Liver (tissue), 8 donors: ENCODE measurements at regions not wholly inside any gene's neighbourhood (a gene's known extent, or its start where the extent isn't known, plus 50 kb on each side); places are given as distances from the start of the nearest gene placed in this dataset.

Experiments used
- DNase-seq: peaks from one replicate; pipeline ENCODE4 v3.0.0-alpha.2; 2017; ENCODE audit warnings: low spot score
- H3K27ac ChIP-seq, 2 donors: one replicate each; pipeline ENCODE4 v1.7.0; 2013; ENCODE audit warnings: inconsistent platforms in 2 of 2, low read length in 2 of 2, control low read depth in 1 of 2, low read depth in 1 of 2, mild to moderate bottlenecking in 1 of 2
- H3K27me3 ChIP-seq, 4 donors: one replicate each; pipeline versions ENCODE4 v1.6.1 to v1.7.0; 2013; ENCODE audit warnings: low read length in 3 of 4, inconsistent platforms in 1 of 4, mild to moderate bottlenecking in 1 of 4, moderate library complexity in 1 of 4; ENCODE audit not compliant: control insufficient read depth in 4 of 4, insufficient read depth in 4 of 4
- H3K36me3 ChIP-seq, 4 donors: one replicate each; pipeline versions ENCODE4 v1.6.1 to v1.7.0; 2013; ENCODE audit warnings: low read length in 3 of 4, mild to moderate bottlenecking in 3 of 4, low read depth in 1 of 4, moderate library complexity in 1 of 4; ENCODE audit not compliant: control insufficient read depth in 4 of 4, insufficient read depth in 3 of 4
- H3K4me1 ChIP-seq, 4 donors: one replicate each; pipeline versions ENCODE4 v1.6.1 to v1.7.0; 2013; ENCODE audit warnings: low read length in 3 of 4, mild to moderate bottlenecking in 3 of 4, moderate library complexity in 1 of 4; ENCODE audit not compliant: control insufficient read depth in 4 of 4, insufficient read depth in 4 of 4
- H3K4me3 ChIP-seq, 3 donors: one replicate each; pipeline versions ENCODE4 v1.6.1 to v1.7.0; 2013; ENCODE audit warnings: low read length in 3 of 3, control low read depth in 1 of 3, low read depth in 1 of 3, mild to moderate bottlenecking in 1 of 3
- H3K9ac ChIP-seq, 2 donors: one replicate each; pipeline ENCODE4 v1.7.0; 2013; ENCODE audit warnings: low read length in 2 of 2, mild to moderate bottlenecking in 2 of 2, moderate library complexity in 2 of 2, control low read depth in 1 of 2, low read depth in 1 of 2
- H3K9me3 ChIP-seq, 4 donors: one replicate each; pipeline versions ENCODE4 v1.6.1 to v1.7.0; 2013; ENCODE audit warnings: low read length in 3 of 4; ENCODE audit not compliant: control insufficient read depth in 4 of 4
- EGR1 ChIP-seq, 2 donors: IDR thresholded peaks; 2 replicates each; pipeline ENCODE4 v1.6.1; 2016 to 2018; ENCODE audit warnings: antibody characterized with exemption in 2 of 2, low read depth in 2 of 2
- FOXA1 ChIP-seq: IDR thresholded peaks from 2 replicates; pipeline ENCODE4 v1.6.1; 2016; ENCODE audit warnings: antibody characterized with exemption
- FOXA2 ChIP-seq: IDR thresholded peaks from 2 replicates; pipeline ENCODE4 v1.6.1; 2016; ENCODE audit warnings: antibody characterized with exemption
- GABPA ChIP-seq, 2 donors: IDR thresholded peaks in 1 of 2; conservative IDR thresholded peaks in 1 of 2; 2 replicates each; pipeline ENCODE4 v1.6.1; 2016; ENCODE audit warnings: antibody characterized with exemption in 2 of 2, mild to moderate bottlenecking in 1 of 2, moderate library complexity in 1 of 2
- HNF4G ChIP-seq: IDR thresholded peaks from 2 replicates; pipeline ENCODE4 v1.6.1; 2016; ENCODE audit warnings: antibody characterized with exemption
- JUND ChIP-seq, 2 donors: IDR thresholded peaks; 2 replicates each; pipeline ENCODE4 v1.6.1; 2016; ENCODE audit warnings: antibody characterized with exemption in 2 of 2
- NR2F2 ChIP-seq: IDR thresholded peaks from 2 replicates; pipeline ENCODE4 v1.6.1; 2016; ENCODE audit warnings: antibody characterized with exemption
- RAD21 ChIP-seq, 2 donors: IDR thresholded peaks; 2 replicates each; pipeline ENCODE4 v1.6.1; 2016; ENCODE audit warnings: antibody characterized with exemption in 2 of 2, mild to moderate bottlenecking in 2 of 2
- RXRA ChIP-seq, 2 donors: IDR thresholded peaks; 2 replicates each; pipeline ENCODE4 v1.6.1; 2017 to 2018; ENCODE audit warnings: antibody characterized with exemption in 2 of 2, mild to moderate bottlenecking in 1 of 2
- SP1 ChIP-seq: IDR thresholded peaks from 2 replicates; pipeline ENCODE4 v1.6.1; 2018; ENCODE audit warnings: antibody characterized with exemption, mild to moderate bottlenecking
- YY1 ChIP-seq: IDR thresholded peaks from 2 replicates; pipeline ENCODE4 v1.6.1; 2016; ENCODE audit warnings: antibody characterized with exemption, mild to moderate bottlenecking
- WGBS: extraction: QIAGEN DNeasy Blood & Tissue Kit; methylation state at CpG from one replicate; pipeline ENCODE4 v1.1.7; 2013; 5-methylcytosine and 5-hydroxymethylcytosine counted together
- TF ChIP-seq, protein P1 (sequence below): IDR thresholded peaks from 2 replicates; pipeline ENCODE4 v1.6.1; 2016; ENCODE audit warnings: antibody characterized with exemption
- TF ChIP-seq, protein P2 (sequence below): IDR thresholded peaks from 2 replicates; pipeline ENCODE4 v1.6.1; 2016; ENCODE audit warnings: antibody characterized with exemption
- TF ChIP-seq, protein P3 (sequence below): IDR thresholded peaks from 2 replicates; pipeline ENCODE4 v1.6.1; 2016; ENCODE audit warnings: antibody characterized with exemption, mild to moderate bottlenecking
- TF ChIP-seq, protein P4 (sequence below): fragments of 150-350 bp; IDR thresholded peaks from 2 replicates; pipeline ENCODE4 v1.5.1; 2017; ENCODE audit warnings: improper control_type of control experiment, low read depth, low read length; ENCODE audit not compliant: missing input control
- TF ChIP-seq, protein P5 (sequence below): IDR thresholded peaks from 2 replicates; pipeline ENCODE4 v1.6.1; 2016; ENCODE audit warnings: antibody characterized with exemption
- donor health status: healthy.
- donor health status: healthy.
- donor health status: healthy.
- donor health status: healthy.
- donor health status: healthy.

DNA sequence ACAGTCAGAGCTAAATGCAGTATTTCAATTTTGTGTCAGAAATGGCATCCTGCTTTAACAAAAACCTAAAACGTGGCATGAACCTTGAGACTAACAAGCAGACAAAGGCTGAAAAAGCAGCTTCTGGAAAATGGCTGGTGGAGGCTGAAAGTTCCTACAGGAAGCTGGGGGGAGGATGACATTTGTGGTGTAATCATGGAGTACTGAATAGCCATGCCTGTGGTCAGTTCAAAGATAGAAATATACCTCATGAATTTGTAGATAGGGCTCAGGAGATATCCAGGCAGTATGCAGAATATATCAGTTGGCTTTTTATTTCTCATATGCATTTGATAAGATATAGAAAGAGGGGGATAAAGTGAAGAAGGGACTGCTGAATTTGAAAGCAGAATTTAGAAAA, 181.7 kb downstream of the UQCRFS1 start:
- Histone ChIP-seq H3K9me3 (peaks cover 0 to 3% (median 0%) of the 10 kb centered on the region in 4 donors), H3K36me3 (no peaks in the 10 kb centered on the region), H3K9ac (no peak overlapping the region), H3K4me1 (no peaks in the 10 kb centered on the region), H3K4me3 (no peak overlapping the region), H3K27ac (no peak overlapping the region), H3K27me3 (no peaks in the 10 kb centered on the region)
- no peak for TF ChIP-seq RXRA (IDR thresholded peaks at IDR 0.05)
- no peak for DNase-seq
- 43% methylated on average over 1 of the region's 1 CpG for WGBS

DNA sequence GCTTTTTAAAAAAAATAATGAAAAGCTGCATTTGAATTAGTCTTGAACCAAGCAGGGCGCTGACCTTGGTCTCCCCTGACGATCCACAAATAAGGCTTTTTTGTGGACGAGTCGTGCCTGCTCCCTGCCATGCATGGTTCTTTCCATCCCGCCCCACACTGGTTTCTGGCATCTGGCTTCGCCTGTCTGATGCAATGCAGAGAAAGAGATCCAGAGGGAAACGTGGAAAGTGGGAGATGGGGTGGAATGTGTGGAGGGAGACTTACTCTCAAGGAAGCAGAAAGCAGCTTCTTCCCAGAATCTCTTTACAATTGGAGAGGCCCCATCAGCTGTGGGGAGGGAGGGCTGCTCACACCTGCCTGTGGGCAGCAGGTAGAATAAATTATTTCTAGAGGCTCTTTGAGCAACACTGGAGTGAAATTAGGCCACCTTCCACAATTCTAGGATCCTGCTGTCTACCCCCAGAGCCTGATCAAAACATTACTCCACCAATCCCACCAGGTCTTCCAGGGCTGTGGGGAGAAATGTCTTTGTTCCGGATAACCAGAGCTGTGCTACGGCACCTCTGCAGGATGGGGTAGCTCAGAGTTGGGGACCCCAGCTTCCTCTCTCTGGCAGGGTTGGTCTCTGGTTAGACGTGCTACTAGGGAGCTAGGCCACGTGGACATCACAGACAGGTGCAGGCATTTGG, 183.5 kb downstream of the UQCRFS1 start:
- H3K4me1 ChIP-seq = no peaks in the 10 kb centered on the region
- H3K36me3 ChIP-seq = no peaks in the 10 kb centered on the region
- H3K27me3 ChIP-seq = no peaks in the 10 kb centered on the region
- H3K27ac ChIP-seq = no peak overlapping the region
- no peak overlapping the region for H3K9ac ChIP-seq
- 81% methylated on average over 11 of the region's 11 CpGs for WGBS
- no peak for DNase-seq
- H3K4me3 ChIP-seq = no peak overlapping the region
- TF ChIP-seq FOXA2 = no peak
- no peak for TF ChIP-seq SP1
- TF ChIP-seq EGR1 (IDR thresholded peaks at IDR 0.05; ENCODE audit: low read depth in 2 of 2) = no peak
- no peak for TF ChIP-seq NR2F2
- no peak for TF ChIP-seq JUND (IDR thresholded peaks at IDR 0.05)
- peaks cover 0 to 3% (median 0%) of the 10 kb centered on the region in 4 donors for H3K9me3 ChIP-seq

DNA sequence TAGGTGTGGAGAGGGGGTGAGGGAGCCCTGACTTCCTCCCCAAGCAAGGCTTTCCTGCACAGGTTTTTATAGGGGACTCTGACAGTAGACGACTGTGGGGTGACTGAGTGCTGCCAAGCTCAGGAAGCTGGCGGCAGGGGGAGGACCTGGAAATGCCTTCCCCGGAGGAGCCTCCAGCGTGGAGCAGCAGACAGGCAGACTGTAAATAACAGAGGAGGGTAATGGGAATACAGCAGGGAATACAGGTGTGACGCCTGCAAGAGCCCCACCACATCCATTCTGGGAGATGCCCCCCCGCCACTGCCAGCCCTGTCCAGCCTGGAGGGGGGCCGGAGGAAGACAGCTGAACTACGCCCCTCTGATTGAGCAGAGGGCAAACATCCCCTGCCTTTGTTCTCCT, 190.4 kb downstream of the UQCRFS1 start:
- H3K4me3 ChIP-seq = no peak overlapping the region
- H3K4me1 ChIP-seq = no peaks in the 10 kb centered on the region
- TF ChIP-seq HNF4G (no peak), YY1 (no peak), RXRA (IDR thresholded peaks at IDR 0.05) (no peak), GABPA (IDR thresholded peaks at IDR 0.05 in 1 of 2, conservative IDR thresholded peaks at IDR 0.05 in 1 of 2) (no peak), FOXA2 (no peak), EGR1 (IDR thresholded peaks at IDR 0.05; ENCODE audit: low read depth in 2 of 2) (no peak), RAD21 (IDR thresholded peaks at IDR 0.05) (no peak), FOXA1 (no peak), NR2F2 (no peak)
- TF ChIP-seq, protein P1, sequence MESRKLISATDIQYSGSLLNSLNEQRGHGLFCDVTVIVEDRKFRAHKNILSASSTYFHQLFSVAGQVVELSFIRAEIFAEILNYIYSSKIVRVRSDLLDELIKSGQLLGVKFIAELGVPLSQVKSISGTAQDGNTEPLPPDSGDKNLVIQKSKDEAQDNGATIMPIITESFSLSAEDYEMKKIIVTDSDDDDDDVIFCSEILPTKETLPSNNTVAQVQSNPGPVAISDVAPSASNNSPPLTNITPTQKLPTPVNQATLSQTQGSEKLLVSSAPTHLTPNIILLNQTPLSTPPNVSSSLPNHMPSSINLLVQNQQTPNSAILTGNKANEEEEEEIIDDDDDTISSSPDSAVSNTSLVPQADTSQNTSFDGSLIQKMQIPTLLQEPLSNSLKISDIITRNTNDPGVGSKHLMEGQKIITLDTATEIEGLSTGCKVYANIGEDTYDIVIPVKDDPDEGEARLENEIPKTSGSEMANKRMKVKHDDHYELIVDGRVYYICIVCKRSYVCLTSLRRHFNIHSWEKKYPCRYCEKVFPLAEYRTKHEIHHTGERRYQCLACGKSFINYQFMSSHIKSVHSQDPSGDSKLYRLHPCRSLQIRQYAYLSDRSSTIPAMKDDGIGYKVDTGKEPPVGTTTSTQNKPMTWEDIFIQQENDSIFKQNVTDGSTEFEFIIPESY = no peak
- TF ChIP-seq, protein P2, sequence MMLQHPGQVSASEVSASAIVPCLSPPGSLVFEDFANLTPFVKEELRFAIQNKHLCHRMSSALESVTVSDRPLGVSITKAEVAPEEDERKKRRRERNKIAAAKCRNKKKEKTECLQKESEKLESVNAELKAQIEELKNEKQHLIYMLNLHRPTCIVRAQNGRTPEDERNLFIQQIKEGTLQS = no peak
- TF ChIP-seq, protein P3, sequence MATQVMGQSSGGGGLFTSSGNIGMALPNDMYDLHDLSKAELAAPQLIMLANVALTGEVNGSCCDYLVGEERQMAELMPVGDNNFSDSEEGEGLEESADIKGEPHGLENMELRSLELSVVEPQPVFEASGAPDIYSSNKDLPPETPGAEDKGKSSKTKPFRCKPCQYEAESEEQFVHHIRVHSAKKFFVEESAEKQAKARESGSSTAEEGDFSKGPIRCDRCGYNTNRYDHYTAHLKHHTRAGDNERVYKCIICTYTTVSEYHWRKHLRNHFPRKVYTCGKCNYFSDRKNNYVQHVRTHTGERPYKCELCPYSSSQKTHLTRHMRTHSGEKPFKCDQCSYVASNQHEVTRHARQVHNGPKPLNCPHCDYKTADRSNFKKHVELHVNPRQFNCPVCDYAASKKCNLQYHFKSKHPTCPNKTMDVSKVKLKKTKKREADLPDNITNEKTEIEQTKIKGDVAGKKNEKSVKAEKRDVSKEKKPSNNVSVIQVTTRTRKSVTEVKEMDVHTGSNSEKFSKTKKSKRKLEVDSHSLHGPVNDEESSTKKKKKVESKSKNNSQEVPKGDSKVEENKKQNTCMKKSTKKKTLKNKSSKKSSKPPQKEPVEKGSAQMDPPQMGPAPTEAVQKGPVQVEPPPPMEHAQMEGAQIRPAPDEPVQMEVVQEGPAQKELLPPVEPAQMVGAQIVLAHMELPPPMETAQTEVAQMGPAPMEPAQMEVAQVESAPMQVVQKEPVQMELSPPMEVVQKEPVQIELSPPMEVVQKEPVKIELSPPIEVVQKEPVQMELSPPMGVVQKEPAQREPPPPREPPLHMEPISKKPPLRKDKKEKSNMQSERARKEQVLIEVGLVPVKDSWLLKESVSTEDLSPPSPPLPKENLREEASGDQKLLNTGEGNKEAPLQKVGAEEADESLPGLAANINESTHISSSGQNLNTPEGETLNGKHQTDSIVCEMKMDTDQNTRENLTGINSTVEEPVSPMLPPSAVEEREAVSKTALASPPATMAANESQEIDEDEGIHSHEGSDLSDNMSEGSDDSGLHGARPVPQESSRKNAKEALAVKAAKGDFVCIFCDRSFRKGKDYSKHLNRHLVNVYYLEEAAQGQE = no peak
- TF ChIP-seq, protein P4, sequence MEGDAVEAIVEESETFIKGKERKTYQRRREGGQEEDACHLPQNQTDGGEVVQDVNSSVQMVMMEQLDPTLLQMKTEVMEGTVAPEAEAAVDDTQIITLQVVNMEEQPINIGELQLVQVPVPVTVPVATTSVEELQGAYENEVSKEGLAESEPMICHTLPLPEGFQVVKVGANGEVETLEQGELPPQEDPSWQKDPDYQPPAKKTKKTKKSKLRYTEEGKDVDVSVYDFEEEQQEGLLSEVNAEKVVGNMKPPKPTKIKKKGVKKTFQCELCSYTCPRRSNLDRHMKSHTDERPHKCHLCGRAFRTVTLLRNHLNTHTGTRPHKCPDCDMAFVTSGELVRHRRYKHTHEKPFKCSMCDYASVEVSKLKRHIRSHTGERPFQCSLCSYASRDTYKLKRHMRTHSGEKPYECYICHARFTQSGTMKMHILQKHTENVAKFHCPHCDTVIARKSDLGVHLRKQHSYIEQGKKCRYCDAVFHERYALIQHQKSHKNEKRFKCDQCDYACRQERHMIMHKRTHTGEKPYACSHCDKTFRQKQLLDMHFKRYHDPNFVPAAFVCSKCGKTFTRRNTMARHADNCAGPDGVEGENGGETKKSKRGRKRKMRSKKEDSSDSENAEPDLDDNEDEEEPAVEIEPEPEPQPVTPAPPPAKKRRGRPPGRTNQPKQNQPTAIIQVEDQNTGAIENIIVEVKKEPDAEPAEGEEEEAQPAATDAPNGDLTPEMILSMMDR = no peak
- TF ChIP-seq, protein P5, sequence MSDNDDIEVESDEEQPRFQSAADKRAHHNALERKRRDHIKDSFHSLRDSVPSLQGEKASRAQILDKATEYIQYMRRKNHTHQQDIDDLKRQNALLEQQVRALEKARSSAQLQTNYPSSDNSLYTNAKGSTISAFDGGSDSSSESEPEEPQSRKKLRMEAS = no peak
- no peak for DNase-seq
- H3K27me3 ChIP-seq = peaks cover 0 to 3% (median 0%) of the 10 kb centered on the region in 4 donors
- no peaks in the 10 kb centered on the region for H3K9me3 ChIP-seq
- no peaks in the 10 kb centered on the region for H3K36me3 ChIP-seq
- H3K27ac ChIP-seq = no peak overlapping the region
- WGBS = 43% methylated on average over 8 of the region's 8 CpGs
- no peak overlapping the region for H3K9ac ChIP-seq
